ENCODE measurements at regions not wholly inside any gene's neighbourhood (a gene's known extent, or its start where the extent isn't known, plus 50 kb on each side); places are given as distances from the start of the nearest gene placed in this dataset.

GRCh38 chr1:221371705-221372104, 370.2 kb downstream of the DUSP10 start (continued):
- no peak for TF ChIP-seq E4F1 (IDR thresholded peaks at IDR 0.05; ENCODE audit: borderline replicate concordance, partially characterized antibody)
- TF ChIP-seq POLR2A (IDR thresholded peaks at IDR 0.05; ENCODE audit: low read depth, low read length), result no peak
- no peak for TF ChIP-seq RFX5 (IDR thresholded peaks at IDR 0.05; ENCODE audit: low read depth, low read length)
- TF ChIP-seq ATF3 (IDR thresholded peaks at IDR 0.05; ENCODE audit: borderline replicate concordance, extremely low read depth, low read depth, low read length), result no peak
- TF ChIP-seq IRF4 (IDR thresholded peaks at IDR 0.05; ENCODE audit: low read depth, low read length), result no peak
- no peak for TF ChIP-seq CEBPZ (IDR thresholded peaks at IDR 0.05; ENCODE audit: low read depth, low read length)
- no peak for TF ChIP-seq KDM1A (IDR thresholded peaks at IDR 0.05; ENCODE audit: borderline replicate concordance)
- no peak for TF ChIP-seq TAF1 (IDR thresholded peaks at IDR 0.05; ENCODE audit: borderline replicate concordance, low read depth, low read length)
- no peak for TF ChIP-seq GABPA (IDR thresholded peaks at IDR 0.05; ENCODE audit: low read depth)
- no peak for TF ChIP-seq POLR2AphosphoS5 (IDR thresholded peaks at IDR 0.05; ENCODE audit: low read length)
- TF ChIP-seq SREBF2 (IDR thresholded peaks at IDR 0.05; ENCODE audit: low read length), result no peak
- TF ChIP-seq ZNF274 (IDR thresholded peaks at IDR 0.05; ENCODE audit: insufficient read depth, insufficient read length), result no peak
